ENCODE measurements at regions not wholly inside any gene's neighbourhood (a gene's known extent, or its start where the extent isn't known, plus 50 kb on each side); places are given as distances from the start of the nearest gene placed in this dataset.
A peak's percentile ranks its signal among the peaks of the same experiment; 100 is the strongest.

DNA sequence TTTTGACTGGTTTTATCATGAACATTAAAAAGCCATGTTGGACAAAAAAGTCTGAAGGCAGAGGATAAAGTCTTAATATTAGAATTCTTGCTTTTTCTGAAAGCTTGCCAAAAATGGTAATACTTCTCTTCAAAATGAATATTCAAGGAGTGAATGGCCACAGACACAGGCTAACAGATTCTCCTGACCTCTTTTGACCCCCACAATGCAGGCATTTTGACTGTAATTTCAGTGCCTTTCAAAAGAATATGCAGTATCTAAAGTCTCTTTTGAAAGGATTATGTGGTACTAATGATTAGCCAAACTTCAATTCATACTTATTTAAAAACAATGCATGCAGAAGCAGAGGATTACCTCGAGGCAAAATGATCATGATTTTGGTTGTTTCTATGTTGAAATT, 557.8 kb upstream of the GCFC2 start:
- no peak overlapping the region for H3K4me3 ChIP-seq (replicated peaks in 1 of 3; ENCODE audit: insufficient read depth in 1 of 3, low read depth in 2 of 3, low read length in 3 of 3)
- TF ChIP-seq SP2 (CRISPR knock-in tag; IDR thresholded peaks at IDR 0.05), result no peak
- TF ChIP-seq, protein P1, sequence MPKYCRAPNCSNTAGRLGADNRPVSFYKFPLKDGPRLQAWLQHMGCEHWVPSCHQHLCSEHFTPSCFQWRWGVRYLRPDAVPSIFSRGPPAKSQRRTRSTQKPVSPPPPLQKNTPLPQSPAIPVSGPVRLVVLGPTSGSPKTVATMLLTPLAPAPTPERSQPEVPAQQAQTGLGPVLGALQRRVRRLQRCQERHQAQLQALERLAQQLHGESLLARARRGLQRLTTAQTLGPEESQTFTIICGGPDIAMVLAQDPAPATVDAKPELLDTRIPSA (CRISPR knock-in tag; IDR thresholded peaks at IDR 0.05; ENCODE audit: borderline replicate concordance), result no peak
- no peak for TF ChIP-seq THYN1 (CRISPR knock-in tag; IDR thresholded peaks at IDR 0.05; ENCODE audit: borderline replicate concordance, low read depth)
- TF ChIP-seq, protein P2, sequence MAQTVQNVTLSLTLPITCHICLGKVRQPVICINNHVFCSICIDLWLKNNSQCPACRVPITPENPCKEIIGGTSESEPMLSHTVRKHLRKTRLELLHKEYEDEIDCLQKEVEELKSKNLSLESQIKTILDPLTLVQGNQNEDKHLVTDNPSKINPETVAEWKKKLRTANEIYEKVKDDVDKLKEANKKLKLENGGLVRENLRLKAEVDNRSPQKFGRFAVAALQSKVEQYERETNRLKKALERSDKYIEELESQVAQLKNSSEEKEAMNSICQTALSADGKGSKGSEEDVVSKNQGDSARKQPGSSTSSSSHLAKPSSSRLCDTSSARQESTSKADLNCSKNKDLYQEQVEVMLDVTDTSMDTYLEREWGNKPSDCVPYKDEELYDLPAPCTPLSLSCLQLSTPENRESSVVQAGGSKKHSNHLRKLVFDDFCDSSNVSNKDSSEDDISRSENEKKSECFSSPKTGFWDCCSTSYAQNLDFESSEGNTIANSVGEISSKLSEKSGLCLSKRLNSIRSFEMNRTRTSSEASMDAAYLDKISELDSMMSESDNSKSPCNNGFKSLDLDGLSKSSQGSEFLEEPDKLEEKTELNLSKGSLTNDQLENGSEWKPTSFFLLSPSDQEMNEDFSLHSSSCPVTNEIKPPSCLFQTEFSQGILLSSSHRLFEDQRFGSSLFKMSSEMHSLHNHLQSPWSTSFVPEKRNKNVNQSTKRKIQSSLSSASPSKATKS (CRISPR knock-in tag; IDR thresholded peaks at IDR 0.05), result no peak
- no peak for TF ChIP-seq JUND (CRISPR knock-in tag; IDR thresholded peaks at IDR 0.05)
- ATAC-seq (no peak), FAIRE-seq (no peak), DNase-seq (ENCODE audit: low spot score) (no peak)
- no peaks in the 10 kb centered on the region for H3K27me3 ChIP-seq (ENCODE audit: control insufficient read depth in 1 of 2, insufficient read depth in 2 of 2, low read length in 2 of 2)
- no TSS peak for BruUV-seq (replicated peaks)
- in situ Hi-C loops (cut with HindIII; ENCODE audit: extremely low pct_ligation_motif_present, low pct_unique_long_range_greater_than_20kb), result no loop called here
- POLR2A ChIA-PET, result no interaction called here
- H3K4me1 ChIP-seq (ENCODE audit: insufficient read depth, low read length), result no peaks in the 10 kb centered on the region
- intact Hi-C loops (cut with micrococcal nuclease; ENCODE audit: unreplicated experiment), result no loop called here
- no peaks in the 10 kb centered on the region for H4K20me1 ChIP-seq (ENCODE audit: insufficient read depth, low read length)
- H2AFZ ChIP-seq (ENCODE audit: low read length), result no peak overlapping the region
- CTCF ChIA-PET (ENCODE audit: low intra/inter-chr PET ratio, low total read pairs), result no interaction called here
- WGBS (ENCODE audit: low lambda C conversion rate), result 0% methylated on average over 1 of the region's 1 CpG
- H3K4me2 ChIP-seq (ENCODE audit: low read depth, low read length), result no peak overlapping the region
- no peak overlapping the region for H3K9ac ChIP-seq (ENCODE audit: insufficient read depth, low read depth, low read length)
- H3K79me2 ChIP-seq (ENCODE audit: insufficient read depth, low read length), result no peaks in the 10 kb centered on the region
- no peak overlapping the region for H3K27ac ChIP-seq (ENCODE audit: extremely low read length, insufficient read depth, low read length)
- H3K9me3 ChIP-seq (ENCODE audit: low read length), result no peaks in the 10 kb centered on the region
- H3K36me3 ChIP-seq (replicated peaks in 1 of 2; ENCODE audit: control insufficient read depth in 1 of 2, insufficient read depth in 2 of 2, low read length in 2 of 2), result no peaks in the 10 kb centered on the region

DNA sequence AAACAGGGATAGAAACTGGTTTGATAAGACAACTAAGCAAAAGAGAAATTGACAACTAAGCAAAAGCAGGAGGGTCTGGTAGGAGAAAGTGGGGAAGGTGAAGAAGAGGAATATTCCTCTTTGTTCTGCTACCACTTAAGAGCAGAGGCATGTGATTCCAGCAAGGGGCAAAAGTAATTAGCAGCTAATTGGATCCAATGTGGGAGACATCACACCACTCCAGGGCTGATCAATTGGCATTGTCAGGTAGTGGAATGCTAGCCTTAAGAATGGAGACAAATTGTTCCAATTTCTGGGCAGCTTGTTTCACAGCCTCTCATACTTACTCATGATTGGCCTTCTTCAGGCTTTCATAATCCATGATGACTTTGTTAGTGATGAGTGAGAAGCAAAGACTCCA, 547.1 kb upstream of the GCFC2 start:
- no peaks in the 10 kb centered on the region for H4K20me1 ChIP-seq (ENCODE audit: insufficient read depth, low read length)
- CTCF ChIA-PET (ENCODE audit: low intra/inter-chr PET ratio, low total read pairs), result no interaction called here
- ATAC-seq (no peak), FAIRE-seq (no peak), DNase-seq (ENCODE audit: low spot score) (no peak)
- TF ChIP-seq MAFK (conservative IDR thresholded peaks at IDR 0.05 in 1 of 2, IDR thresholded peaks at IDR 0.05 in 1 of 2; ENCODE audit: low read length in 2 of 2), result 0 out of 4 replicates have a peak, but pooled peaks of 1 of the 2 experiments have one; percentile 25
- no peak for TF ChIP-seq ZNF382 (CRISPR knock-in tag; IDR thresholded peaks at IDR 0.05; ENCODE audit: borderline replicate concordance)
- TF ChIP-seq MAFF (IDR thresholded peaks at IDR 0.05; ENCODE audit: low read depth, low read length), result 0 out of 2 replicates have a peak, but pooled peaks have one; percentile 2
- POLR2A ChIA-PET, result no interaction called here
- no peaks in the 10 kb centered on the region for H3K27me3 ChIP-seq (ENCODE audit: control insufficient read depth in 1 of 2, insufficient read depth in 2 of 2, low read length in 2 of 2)
- intact Hi-C loops (cut with micrococcal nuclease; ENCODE audit: unreplicated experiment), result no loop called here
- no TSS peak for BruUV-seq (replicated peaks)
- no peak overlapping the region for H3K4me2 ChIP-seq (ENCODE audit: low read depth, low read length)
- no peaks in the 10 kb centered on the region for H3K79me2 ChIP-seq (ENCODE audit: insufficient read depth, low read length)
- in situ Hi-C loops (cut with HindIII; ENCODE audit: extremely low pct_ligation_motif_present, low pct_unique_long_range_greater_than_20kb), result no loop called here
- no peak overlapping the region for H3K9ac ChIP-seq (ENCODE audit: insufficient read depth, low read depth, low read length)
- H3K27ac ChIP-seq (ENCODE audit: extremely low read length, insufficient read depth, low read length), result no peak overlapping the region
- no peaks in the 10 kb centered on the region for H3K36me3 ChIP-seq (replicated peaks in 1 of 2; ENCODE audit: control insufficient read depth in 1 of 2, insufficient read depth in 2 of 2, low read length in 2 of 2)
- H3K9me3 ChIP-seq (ENCODE audit: low read length), result no peaks in the 10 kb centered on the region
- no peak overlapping the region for H3K4me3 ChIP-seq (replicated peaks in 1 of 3; ENCODE audit: insufficient read depth in 1 of 3, low read depth in 2 of 3, low read length in 3 of 3)
- no peaks in the 10 kb centered on the region for H3K4me1 ChIP-seq (ENCODE audit: insufficient read depth, low read length)
- no peak overlapping the region for H2AFZ ChIP-seq (ENCODE audit: low read length)
